ENCODE measurements at regions not wholly inside any gene's neighbourhood (a gene's known extent, or its start where the extent isn't known, plus 50 kb on each side); places are given as distances from the start of the nearest gene placed in this dataset.

GRCh38 chr5:67318746-67319145 lies 122.1 kb upstream of the CD180 start:
- TF ChIP-seq MAX (IDR thresholded peaks at IDR 0.05; ENCODE audit: low read depth, low read length), result no peak
- TF ChIP-seq POLR2AphosphoS2 (IDR thresholded peaks at IDR 0.05; ENCODE audit: low read depth, low read length), result no peak
- no peak for TF ChIP-seq ZBTB33 (IDR thresholded peaks at IDR 0.05)
- TF ChIP-seq EP300 (IDR thresholded peaks at IDR 0.05; ENCODE audit: borderline replicate concordance in 1 of 2, control insufficient read depth in 1 of 2, low read depth in 2 of 2, low read length in 2 of 2), result no peak
- TF ChIP-seq POLR2A (IDR thresholded peaks at IDR 0.05; ENCODE audit: low read depth, low read length), result no peak
- no peak for TF ChIP-seq GABPA (IDR thresholded peaks at IDR 0.05; ENCODE audit: low read depth)
- TF ChIP-seq FOS (IDR thresholded peaks at IDR 0.05; ENCODE audit: borderline replicate concordance, extremely low read depth, insufficient read length), result no peak
- no peak for TF ChIP-seq FOXM1 (IDR thresholded peaks at IDR 0.05; ENCODE audit: low read depth, low read length)
